WTC11 (cell line): ENCODE measurements at regions not wholly inside any gene's neighbourhood (a gene's known extent, or its start where the extent isn't known, plus 50 kb on each side); places are given as distances from the start of the nearest gene placed in this dataset.
"Not testable (repeated sequence)": the region's sequence is repeated elsewhere in the genome, so short reads cannot be mapped to it uniquely, and the experiment has no call there.

Experiments
- ATAC-seq: fragments of 200-7000 bp; cut with Tn5 transposase; 2 replicates; pipeline ENCODE4 v1.10.0; 2021; ENCODE audit warnings: mild to moderate bottlenecking, moderate library complexity
- CTCF ChIA-PET: fragments of 300-600 bp; sonication (Branson Sonifier 250); formaldehyde crosslinking; loops from one replicate; lab custom pipeline; 2021; ENCODE audit warnings: antibody characterized with exemption; lab: Charles Lee
- POLR2A ChIA-PET: fragments of 350-600 bp; sonication (Branson Sonifier 250); formaldehyde crosslinking; loops from one replicate; lab custom pipeline; 2021; ENCODE audit warnings: antibody characterized with exemption; lab: Charles Lee
- DNase-seq: peaks from one replicate; pipeline ENCODE4 v3.0.0; 2021; ENCODE audit warnings: low spot score
- H3K27ac Mint-ChIP-seq: 2 replicates; pipeline ENCODE4 v1.8.0; 2021; ENCODE audit warnings: mixed read lengths
- H3K27me3 Mint-ChIP-seq: 2 replicates; pipeline ENCODE4 v1.8.0; 2021; ENCODE audit warnings: low read depth, mild to moderate bottlenecking, moderate library complexity, mixed read lengths
- H3K36me3 Mint-ChIP-seq: 2 replicates; pipeline ENCODE4 v1.8.0; 2021; ENCODE audit warnings: mixed read lengths
- H3K4me1 Mint-ChIP-seq: 2 replicates; pipeline ENCODE4 v1.8.0; 2022; ENCODE audit warnings: mixed read lengths
- H3K4me3 Mint-ChIP-seq: 2 replicates; pipeline ENCODE4 v1.8.0; 2021; ENCODE audit warnings: mild to moderate bottlenecking, moderate library complexity, mixed read lengths
- H3K9me3 Mint-ChIP-seq: 2 replicates; pipeline ENCODE4 v1.8.0; 2021; ENCODE audit warnings: mixed read lengths
- CDX4 ChIP-seq: fragments of 250-450 bp; sonication (Bioruptor Pico); IDR thresholded peaks from 2 replicates; pipeline ENCODE4 v1.9.0; 2021; ENCODE audit warnings: moderate library complexity, mild to moderate bottlenecking, inconsistent platforms, borderline replicate concordance
- CTCF ChIP-seq: fragments of 200-600 bp; IDR thresholded peaks from 2 replicates; pipeline ENCODE4 v1.8.0; 2022; ENCODE audit warnings: antibody characterized with exemption
- E2F1 ChIP-seq: sonication (generic); formaldehyde crosslinking; IDR thresholded peaks from 2 replicates; pipeline ENCODE4 v1.8.0; 2022; ENCODE audit warnings: mild to moderate bottlenecking, missing genetic modification reagents
- ETV6 ChIP-seq: sonication (generic); formaldehyde crosslinking; IDR thresholded peaks from 2 replicates; pipeline ENCODE4 v1.8.1; 2022; ENCODE audit warnings: mild to moderate bottlenecking, missing genetic modification reagents
- GRHL2 ChIP-seq: fragments of 250-450 bp; sonication (Bioruptor Pico); IDR thresholded peaks from 2 replicates; pipeline ENCODE4 v1.8.0; 2022; ENCODE audit warnings: mild to moderate bottlenecking, moderate library complexity; ENCODE audit not compliant: insufficient replicate concordance, severe bottlenecking
- IRF1 ChIP-seq: sonication (generic); formaldehyde crosslinking; IDR thresholded peaks from 2 replicates; pipeline ENCODE4 v1.8.0; 2023; ENCODE audit warnings: missing genetic modification reagents
- NFATC4 ChIP-seq: fragments of 250-450 bp; sonication (Bioruptor Pico); IDR thresholded peaks from 2 replicates; pipeline ENCODE4 v1.9.0; 2021; ENCODE audit warnings: mild to moderate bottlenecking
- NFE2L1 ChIP-seq: sonication (generic); formaldehyde crosslinking; IDR thresholded peaks from 2 replicates; pipeline ENCODE4 v1.8.1; 2023; ENCODE audit warnings: missing genetic modification reagents
- NR2C2 ChIP-seq: sonication (generic); formaldehyde crosslinking; IDR thresholded peaks from 2 replicates; pipeline ENCODE4 v1.8.0; 2022; ENCODE audit warnings: mild to moderate bottlenecking, missing genetic modification reagents
- RORB ChIP-seq: fragments of 250-450 bp; sonication (Bioruptor Pico); IDR thresholded peaks from 2 replicates; pipeline ENCODE4 v1.9.0; 2021; ENCODE audit warnings: mild to moderate bottlenecking
- TCF7 ChIP-seq: sonication (generic); formaldehyde crosslinking; IDR thresholded peaks from 2 replicates; pipeline ENCODE4 v1.8.0; 2022; ENCODE audit warnings: mild to moderate bottlenecking, low read depth, missing genetic modification reagents, moderate library complexity
- TEAD1 ChIP-seq: sonication (generic); formaldehyde crosslinking; IDR thresholded peaks from 2 replicates; pipeline ENCODE4 v1.8.0; 2022; ENCODE audit warnings: mild to moderate bottlenecking, missing genetic modification reagents
- TEAD4 ChIP-seq: sonication (generic); formaldehyde crosslinking; IDR thresholded peaks from 2 replicates; pipeline ENCODE4 v1.8.0; 2022; ENCODE audit warnings: mild to moderate bottlenecking, missing genetic modification reagents
- ZBTB43 ChIP-seq: sonication (generic); formaldehyde crosslinking; IDR thresholded peaks from 2 replicates; pipeline ENCODE4 v1.8.1; 2023; ENCODE audit warnings: mild to moderate bottlenecking, missing genetic modification reagents
- ZNF121 ChIP-seq: sonication (generic); formaldehyde crosslinking; IDR thresholded peaks from 2 replicates; pipeline ENCODE4 v1.8.0; 2023; ENCODE audit warnings: missing genetic modification reagents
- ZNF671 ChIP-seq: fragments of 250-450 bp; sonication (Bioruptor Pico); IDR thresholded peaks from 2 replicates; pipeline ENCODE4 v1.8.0; 2021; ENCODE audit warnings: mild to moderate bottlenecking
- ZSCAN18 ChIP-seq: fragments of 250-450 bp; sonication (Bioruptor Pico); IDR thresholded peaks from 2 replicates; pipeline ENCODE4 v2.1.2; 2022; ENCODE audit warnings: mild to moderate bottlenecking, moderate library complexity
- TF ChIP-seq, protein P1 (sequence below): sonication (generic); formaldehyde crosslinking; IDR thresholded peaks from 2 replicates; pipeline ENCODE4 v1.8.1; 2023; ENCODE audit warnings: mild to moderate bottlenecking, missing genetic modification reagents, borderline replicate concordance

- TF ChIP-seq RORB (CRISPR knock-in tag) (no peak), NFE2L1 (CRISPR knock-in tag) (no peak)
Measured at GRCh38 chr1:79496129-79496528, 489.6 kb upstream of the ADGRL4 start (continued).

GRCh38 chr1:79493702-79494101, 487.2 kb upstream of the ADGRL4 start:
- peaks cover 61% of the 10 kb centered on the region for H3K4me1 Mint-ChIP-seq
- peaks cover 46% of the 10 kb centered on the region for H3K36me3 Mint-ChIP-seq
- POLR2A ChIA-PET, H3K9me3 Mint-ChIP-seq, DNase-seq, H3K27me3 Mint-ChIP-seq, CTCF ChIA-PET: not testable (repeated sequence)
- ATAC-seq: peak; percentile 60
- H3K27ac Mint-ChIP-seq: peak overlapping the region; percentile 86
- TF ChIP-seq IRF1 (0 out of 2 replicates have a peak, but pooled peaks have one; percentile 35), TEAD1 (CRISPR knock-in tag) (peak; percentile 93; the same call in 1 of the 2 replicates)
- TF ChIP-seq, protein P1, sequence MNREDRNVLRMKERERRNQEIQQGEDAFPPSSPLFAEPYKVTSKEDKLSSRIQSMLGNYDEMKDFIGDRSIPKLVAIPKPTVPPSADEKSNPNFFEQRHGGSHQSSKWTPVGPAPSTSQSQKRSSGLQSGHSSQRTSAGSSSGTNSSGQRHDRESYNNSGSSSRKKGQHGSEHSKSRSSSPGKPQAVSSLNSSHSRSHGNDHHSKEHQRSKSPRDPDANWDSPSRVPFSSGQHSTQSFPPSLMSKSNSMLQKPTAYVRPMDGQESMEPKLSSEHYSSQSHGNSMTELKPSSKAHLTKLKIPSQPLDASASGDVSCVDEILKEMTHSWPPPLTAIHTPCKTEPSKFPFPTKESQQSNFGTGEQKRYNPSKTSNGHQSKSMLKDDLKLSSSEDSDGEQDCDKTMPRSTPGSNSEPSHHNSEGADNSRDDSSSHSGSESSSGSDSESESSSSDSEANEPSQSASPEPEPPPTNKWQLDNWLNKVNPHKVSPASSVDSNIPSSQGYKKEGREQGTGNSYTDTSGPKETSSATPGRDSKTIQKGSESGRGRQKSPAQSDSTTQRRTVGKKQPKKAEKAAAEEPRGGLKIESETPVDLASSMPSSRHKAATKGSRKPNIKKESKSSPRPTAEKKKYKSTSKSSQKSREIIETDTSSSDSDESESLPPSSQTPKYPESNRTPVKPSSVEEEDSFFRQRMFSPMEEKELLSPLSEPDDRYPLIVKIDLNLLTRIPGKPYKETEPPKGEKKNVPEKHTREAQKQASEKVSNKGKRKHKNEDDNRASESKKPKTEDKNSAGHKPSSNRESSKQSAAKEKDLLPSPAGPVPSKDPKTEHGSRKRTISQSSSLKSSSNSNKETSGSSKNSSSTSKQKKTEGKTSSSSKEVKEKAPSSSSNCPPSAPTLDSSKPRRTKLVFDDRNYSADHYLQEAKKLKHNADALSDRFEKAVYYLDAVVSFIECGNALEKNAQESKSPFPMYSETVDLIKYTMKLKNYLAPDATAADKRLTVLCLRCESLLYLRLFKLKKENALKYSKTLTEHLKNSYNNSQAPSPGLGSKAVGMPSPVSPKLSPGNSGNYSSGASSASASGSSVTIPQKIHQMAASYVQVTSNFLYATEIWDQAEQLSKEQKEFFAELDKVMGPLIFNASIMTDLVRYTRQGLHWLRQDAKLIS (CRISPR knock-in tag): peak; percentile 49; the same call in 1 of the 2 replicates
- H3K4me3 Mint-ChIP-seq: peak overlapping the region; percentile 85

DNA sequence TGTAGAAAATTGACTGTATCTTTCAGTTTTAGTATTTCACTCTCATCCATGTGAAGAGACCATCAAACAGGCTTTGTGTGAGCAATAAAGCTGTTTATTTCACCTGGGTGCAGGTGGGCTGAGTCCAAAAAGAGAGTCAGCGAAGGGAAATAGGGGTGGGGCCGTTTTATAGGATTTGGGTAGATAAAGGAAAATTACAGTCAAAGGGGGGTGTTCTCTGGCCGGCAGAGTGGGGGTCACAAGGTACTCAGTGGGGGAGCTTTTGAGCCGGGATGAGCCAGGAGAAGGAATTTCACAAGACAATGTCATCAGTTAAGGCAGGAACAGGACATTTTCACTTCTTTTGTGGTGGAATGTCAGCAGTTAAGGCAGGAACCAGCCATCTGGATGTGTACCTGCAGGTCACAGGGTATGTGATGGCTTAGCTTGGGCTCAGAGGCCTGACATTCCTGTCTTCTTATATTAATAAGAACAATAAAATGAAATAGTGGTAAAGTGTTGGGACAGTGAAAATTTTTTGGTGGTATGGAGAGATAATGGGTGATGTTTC, 482.1 kb upstream of the ADGRL4 start:
- Mint-ChIP-seq H3K4me1 (peaks cover 68% of the 10 kb centered on the region), H3K27ac (peak overlapping the region; percentile 95), H3K36me3 (peaks cover 70% of the 10 kb centered on the region), H3K4me3 (peak overlapping the region; percentile 85)
- peak; percentile 89 for TF ChIP-seq TEAD1 (CRISPR knock-in tag)
- TF ChIP-seq TEAD4 (CRISPR knock-in tag): peak; percentile 24; the same call in 1 of the 2 replicates
- DNase-seq, POLR2A ChIA-PET, CTCF ChIA-PET, H3K27me3 Mint-ChIP-seq, ATAC-seq, H3K9me3 Mint-ChIP-seq: not testable (repeated sequence)

DNA sequence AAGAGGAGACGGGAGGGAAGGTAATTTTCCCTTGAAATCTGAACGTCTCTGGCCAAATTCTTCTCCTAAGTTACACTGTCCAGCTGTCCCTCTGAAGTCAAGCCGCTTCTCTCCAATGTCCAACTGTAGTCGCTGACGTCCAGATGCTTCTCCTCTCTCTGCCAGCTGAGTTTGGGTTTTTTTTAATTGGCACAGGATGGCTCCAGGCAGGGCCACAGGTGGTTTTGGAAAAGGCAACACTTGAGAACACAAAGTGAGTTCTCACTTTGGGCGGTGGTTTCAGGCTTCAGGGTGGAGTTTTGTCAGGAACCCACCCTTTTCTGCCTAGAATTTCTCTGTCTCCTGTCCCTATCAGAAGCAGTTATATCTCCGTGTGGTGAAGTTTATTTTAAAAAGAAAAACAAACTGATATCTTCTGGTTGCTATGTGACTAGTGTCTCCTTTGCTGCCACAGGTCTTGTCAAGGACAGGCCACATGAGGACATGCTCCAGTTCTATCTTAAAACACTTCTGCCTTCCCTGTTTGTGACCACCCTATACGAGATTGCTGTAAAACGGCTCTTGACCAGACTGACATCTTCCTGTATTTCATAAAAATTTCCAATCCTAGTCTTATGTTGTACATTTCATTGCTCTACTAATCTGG, 472.3 kb upstream of the ADGRL4 start:
- H3K9me3 Mint-ChIP-seq: peaks cover 17% of the 10 kb centered on the region
- no peak overlapping the region for H3K27ac Mint-ChIP-seq
- H3K4me3 Mint-ChIP-seq: no peak overlapping the region
- POLR2A ChIA-PET: no interaction called here
- H3K27me3 Mint-ChIP-seq: no peaks in the 10 kb centered on the region
- CTCF ChIA-PET: no interaction called here
- peaks cover 45% of the 10 kb centered on the region for H3K4me1 Mint-ChIP-seq
- peak; percentile 18; the same call in 1 of the 2 replicates for ATAC-seq
- peaks cover 37% of the 10 kb centered on the region for H3K36me3 Mint-ChIP-seq
- no peak for DNase-seq
- TF ChIP-seq ZNF671 (CRISPR knock-in tag) (no peak), NR2C2 (CRISPR knock-in tag) (no peak), TEAD4 (CRISPR knock-in tag) (no peak), E2F1 (CRISPR knock-in tag) (no peak), ZNF121 (CRISPR knock-in tag) (no peak), NFATC4 (no peak), CDX4 (no peak), ZBTB43 (CRISPR knock-in tag) (no peak), ETV6 (CRISPR knock-in tag) (no peak), RORB (CRISPR knock-in tag) (no peak), ZSCAN18 (CRISPR knock-in tag) (no peak), TCF7 (CRISPR knock-in tag) (no peak), CTCF (no peak), GRHL2 (CRISPR knock-in tag) (no peak)
